ENCODE measurements at regions not wholly inside any gene's neighbourhood (a gene's known extent, or its start where the extent isn't known, plus 50 kb on each side); places are given as distances from the start of the nearest gene placed in this dataset.

DNA sequence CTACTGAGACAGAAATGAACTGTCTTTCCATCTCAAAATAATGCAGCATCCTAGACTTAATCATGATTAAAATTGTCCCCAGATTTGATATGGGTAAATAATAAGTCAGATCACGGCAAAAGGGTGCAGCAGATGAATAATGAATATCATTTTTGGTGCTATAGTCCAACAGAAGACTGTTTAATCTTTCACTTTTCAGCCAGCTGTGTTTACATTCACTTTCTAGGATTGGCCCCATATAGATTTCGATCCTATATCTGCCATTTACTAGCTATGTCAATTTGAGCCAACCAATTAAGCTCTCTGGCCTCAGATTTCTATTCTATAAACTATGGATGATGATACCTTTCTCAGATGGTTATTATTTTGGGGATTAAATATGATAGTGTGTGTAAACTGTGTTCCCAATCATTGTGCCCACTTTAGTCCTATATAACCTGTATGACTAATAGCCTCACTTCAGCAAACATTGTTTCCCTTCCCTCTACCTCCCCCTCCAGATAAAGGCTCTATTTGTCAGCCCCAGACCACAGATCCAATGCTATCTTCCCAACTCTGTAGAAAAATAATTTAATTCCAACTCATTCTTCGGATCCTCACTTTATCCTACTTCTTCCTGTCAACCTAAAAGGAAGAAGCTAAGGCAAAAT is 53.6 kb upstream of the NT5E start:
- WGBS = 100% methylated on average over 2 of the region's 3 CpGs

DNA sequence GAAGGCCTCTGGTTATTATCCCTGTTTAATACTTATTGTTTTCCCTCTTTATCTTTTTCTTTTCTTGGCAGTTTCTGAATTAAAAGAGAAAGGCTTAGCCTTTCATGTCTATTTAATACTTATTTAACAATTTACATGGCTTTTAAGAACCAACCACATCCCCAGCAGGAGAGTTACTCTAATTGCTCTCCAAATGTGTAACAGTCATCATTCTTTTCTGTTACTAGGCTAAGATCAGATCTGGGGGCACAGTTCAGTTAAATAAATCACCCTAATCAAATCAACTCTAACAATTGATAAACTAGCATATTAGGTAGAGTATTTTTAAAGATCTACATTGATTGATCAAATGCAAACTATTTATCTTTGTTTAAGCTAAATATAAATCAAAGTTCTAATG is 54.1 kb upstream of the NT5E start:
- no peaks in the 10 kb centered on the region for H3K27me3 ChIP-seq (ENCODE audit: control insufficient read depth in 1 of 2, insufficient read depth in 1 of 2, low read length in 2 of 2)
- H3K23ac ChIP-seq (ENCODE audit: low read length in 2 of 2) = no peak overlapping the region
- no peak overlapping the region for H3K4ac ChIP-seq (ENCODE audit: low read depth in 1 of 2, low read length in 2 of 2)
- no peak overlapping the region for H3K27ac ChIP-seq (ENCODE audit: low read length, poor library complexity, severe bottlenecking)
- H2AFZ ChIP-seq (ENCODE audit: low read depth, low read length) = no peak overlapping the region
- H2BK5ac ChIP-seq (ENCODE audit: low read depth, low read length, poor library complexity, severe bottlenecking) = no peak overlapping the region
- H3K4me1 ChIP-seq (ENCODE audit: control insufficient read depth, insufficient read depth, low read depth, low read length) = peaks cover 5% of the 10 kb centered on the region
- no peak overlapping the region for H3K4me2 ChIP-seq (ENCODE audit: low read length, poor library complexity, severe bottlenecking)
- no peak overlapping the region for H3K4me3 ChIP-seq (ENCODE audit: insufficient read depth in 1 of 2, low read depth in 1 of 2, low read length in 2 of 2)
- peaks cover 1% of the 10 kb centered on the region for H3K79me1 ChIP-seq (replicated peaks; ENCODE audit: low read length, poor library complexity, severe bottlenecking)
- no peak overlapping the region for H2BK120ac ChIP-seq (ENCODE audit: low read depth, low read length)
- DNase-seq = no peak
- peak overlapping the region; percentile 40 for H3K9ac ChIP-seq (ENCODE audit: low read length)
- H4K91ac ChIP-seq (ENCODE audit: low read length) = no peak overlapping the region
- no peak overlapping the region for H2BK15ac ChIP-seq (ENCODE audit: low read depth, poor library complexity, severe bottlenecking)
- H2AK5ac ChIP-seq (ENCODE audit: low read length, severe bottlenecking) = no peak overlapping the region
- H3K36me3 ChIP-seq (ENCODE audit: control insufficient read depth in 1 of 2, insufficient read depth in 2 of 2, low read depth in 1 of 2, low read length in 2 of 2) = no peaks in the 10 kb centered on the region
- H3K14ac ChIP-seq (ENCODE audit: low read length in 2 of 2) = no peak overlapping the region
- H2BK12ac ChIP-seq (ENCODE audit: low read length in 2 of 2) = no peak overlapping the region
- no peaks in the 10 kb centered on the region for H3K9me3 ChIP-seq (ENCODE audit: control insufficient read depth, low read length)
- H4K8ac ChIP-seq (ENCODE audit: low read length) = no peak overlapping the region
- H3K18ac ChIP-seq (ENCODE audit: low read depth in 1 of 2, low read length in 2 of 2) = no peak overlapping the region

More for the DNA sequence above, 53.6 kb upstream of the NT5E start:
- no peak overlapping the region for H3K27ac ChIP-seq (ENCODE audit: low read length, poor library complexity, severe bottlenecking)
- H4K91ac ChIP-seq (ENCODE audit: low read length) = no peak overlapping the region
- no peak overlapping the region for H3K4ac ChIP-seq (ENCODE audit: low read depth in 1 of 2, low read length in 2 of 2)
- no peak overlapping the region for H3K14ac ChIP-seq (ENCODE audit: low read length in 2 of 2)
- H4K8ac ChIP-seq (ENCODE audit: low read length) = no peak overlapping the region
- no peak overlapping the region for H2BK15ac ChIP-seq (ENCODE audit: low read depth, poor library complexity, severe bottlenecking)
- H3K4me2 ChIP-seq (ENCODE audit: low read length, poor library complexity, severe bottlenecking) = no peak overlapping the region
- no peak overlapping the region for H3K4me3 ChIP-seq (ENCODE audit: insufficient read depth in 1 of 2, low read depth in 1 of 2, low read length in 2 of 2)
- no peaks in the 10 kb centered on the region for H3K27me3 ChIP-seq (ENCODE audit: control insufficient read depth in 1 of 2, insufficient read depth in 1 of 2, low read length in 2 of 2)
- no peak overlapping the region for H2BK12ac ChIP-seq (ENCODE audit: low read length in 2 of 2)
- peaks cover 5% of the 10 kb centered on the region for H3K4me1 ChIP-seq (ENCODE audit: control insufficient read depth, insufficient read depth, low read depth, low read length)
- no peak overlapping the region for H2BK5ac ChIP-seq (ENCODE audit: low read depth, low read length, poor library complexity, severe bottlenecking)
- no peak overlapping the region for H2AK5ac ChIP-seq (ENCODE audit: low read length, severe bottlenecking)
- no peaks in the 10 kb centered on the region for H3K9me3 ChIP-seq (ENCODE audit: control insufficient read depth, low read length)
- no peaks in the 10 kb centered on the region for H3K36me3 ChIP-seq (ENCODE audit: control insufficient read depth in 1 of 2, insufficient read depth in 2 of 2, low read depth in 1 of 2, low read length in 2 of 2)
- peaks cover 1% of the 10 kb centered on the region for H3K79me1 ChIP-seq (replicated peaks; ENCODE audit: low read length, poor library complexity, severe bottlenecking)
- DNase-seq = no peak
- H3K23ac ChIP-seq (ENCODE audit: low read length in 2 of 2) = no peak overlapping the region
- H2AFZ ChIP-seq (ENCODE audit: low read depth, low read length) = no peak overlapping the region
- no peak overlapping the region for H3K18ac ChIP-seq (ENCODE audit: low read depth in 1 of 2, low read length in 2 of 2)
- no peak overlapping the region for H3K9ac ChIP-seq (ENCODE audit: low read length)
- H2BK120ac ChIP-seq (ENCODE audit: low read depth, low read length) = no peak overlapping the region

- no peak overlapping the region for H3K4me2 ChIP-seq (ENCODE audit: low read length, poor library complexity, severe bottlenecking)
- no peak overlapping the region for H3K23ac ChIP-seq (ENCODE audit: low read length in 2 of 2)
- no peak overlapping the region for H3K4ac ChIP-seq (ENCODE audit: low read depth in 1 of 2, low read length in 2 of 2)
- no peak overlapping the region for H2BK15ac ChIP-seq (ENCODE audit: low read depth, poor library complexity, severe bottlenecking)
- no peak overlapping the region for H3K18ac ChIP-seq (ENCODE audit: low read depth in 1 of 2, low read length in 2 of 2)
- DNase-seq = peak; percentile 44
- no peaks in the 10 kb centered on the region for H3K36me3 ChIP-seq (ENCODE audit: control insufficient read depth in 1 of 2, insufficient read depth in 2 of 2, low read depth in 1 of 2, low read length in 2 of 2)
- no peak overlapping the region for H3K14ac ChIP-seq (ENCODE audit: low read length in 2 of 2)
- H3K9me3 ChIP-seq (ENCODE audit: control insufficient read depth, low read length) = no peaks in the 10 kb centered on the region
- H3K27me3 ChIP-seq (ENCODE audit: control insufficient read depth in 1 of 2, insufficient read depth in 1 of 2, low read length in 2 of 2) = no peaks in the 10 kb centered on the region
- WGBS = 86% methylated on average over 1 of the region's 1 CpG
- no peak overlapping the region for H2AFZ ChIP-seq (ENCODE audit: low read depth, low read length)
- peaks cover 1% of the 10 kb centered on the region for H3K79me1 ChIP-seq (replicated peaks; ENCODE audit: low read length, poor library complexity, severe bottlenecking)
- peak overlapping the region in 1 of 2 experiments; percentile 63 for H2BK12ac ChIP-seq (ENCODE audit: low read length in 2 of 2)
- no peak overlapping the region for H3K4me3 ChIP-seq (ENCODE audit: insufficient read depth in 1 of 2, low read depth in 1 of 2, low read length in 2 of 2)
- peaks cover 5% of the 10 kb centered on the region for H3K4me1 ChIP-seq (ENCODE audit: control insufficient read depth, insufficient read depth, low read depth, low read length)
- H2BK120ac ChIP-seq (ENCODE audit: low read depth, low read length) = no peak overlapping the region
- no peak overlapping the region for H3K9ac ChIP-seq (ENCODE audit: low read length)
- H2AK5ac ChIP-seq (ENCODE audit: low read length, severe bottlenecking) = peak overlapping the region; percentile 76
- peak overlapping the region; percentile 27 for H4K8ac ChIP-seq (ENCODE audit: low read length)
- no peak overlapping the region for H2BK5ac ChIP-seq (ENCODE audit: low read depth, low read length, poor library complexity, severe bottlenecking)
- no peak overlapping the region for H3K27ac ChIP-seq (ENCODE audit: low read length, poor library complexity, severe bottlenecking)
- H4K91ac ChIP-seq (ENCODE audit: low read length) = no peak overlapping the region
Observed at GRCh38 chr6:85394853-85395538, 54.9 kb upstream of the NT5E start.

GRCh38 chr6:85394199-85394598 is 55.7 kb upstream of the NT5E start:
- no peak overlapping the region for H4K8ac ChIP-seq (ENCODE audit: low read length)

More at GRCh38 chr6:85394199-85394598, 55.7 kb upstream of the NT5E start:
- Histone ChIP-seq H2BK15ac (ENCODE audit: low read depth, poor library complexity, severe bottlenecking) (no peak overlapping the region), H2AK5ac (ENCODE audit: low read length, severe bottlenecking) (no peak overlapping the region), H2BK5ac (ENCODE audit: low read depth, low read length, poor library complexity, severe bottlenecking) (no peak overlapping the region), H3K9me3 (ENCODE audit: control insufficient read depth, low read length) (no peaks in the 10 kb centered on the region), H3K79me1 (replicated peaks; ENCODE audit: low read length, poor library complexity, severe bottlenecking) (peaks cover 1% of the 10 kb centered on the region), H3K4me2 (ENCODE audit: low read length, poor library complexity, severe bottlenecking) (no peak overlapping the region), H3K27me3 (ENCODE audit: control insufficient read depth in 1 of 2, insufficient read depth in 1 of 2, low read length in 2 of 2) (no peaks in the 10 kb centered on the region), H3K4me3 (ENCODE audit: insufficient read depth in 1 of 2, low read depth in 1 of 2, low read length in 2 of 2) (no peak overlapping the region), H3K9ac (ENCODE audit: low read length) (no peak overlapping the region), H2BK12ac (ENCODE audit: low read length in 2 of 2) (no peak overlapping the region), H2BK120ac (ENCODE audit: low read depth, low read length) (no peak overlapping the region), H3K14ac (ENCODE audit: low read length in 2 of 2) (no peak overlapping the region), H4K91ac (ENCODE audit: low read length) (no peak overlapping the region), H2AFZ (ENCODE audit: low read depth, low read length) (no peak overlapping the region), H3K4me1 (ENCODE audit: control insufficient read depth, insufficient read depth, low read depth, low read length) (peaks cover 2% of the 10 kb centered on the region), H3K18ac (ENCODE audit: low read depth in 1 of 2, low read length in 2 of 2) (no peak overlapping the region), H3K23ac (ENCODE audit: low read length in 2 of 2) (no peak overlapping the region), H3K4ac (ENCODE audit: low read depth in 1 of 2, low read length in 2 of 2) (no peak overlapping the region), H3K36me3 (ENCODE audit: control insufficient read depth in 1 of 2, insufficient read depth in 2 of 2, low read depth in 1 of 2, low read length in 2 of 2) (no peaks in the 10 kb centered on the region), H3K27ac (ENCODE audit: low read length, poor library complexity, severe bottlenecking) (no peak overlapping the region)
- no peak for DNase-seq
- WGBS = no CpG with 5 or more reads among the region's 1 CpG

Measured in mesenchymal stem cell (in vitro differentiated cells and primary cell).